HG03469 (cell line): ENCODE measurements at regions not wholly inside any gene's neighbourhood (a gene's known extent, or its start where the extent isn't known, plus 50 kb on each side); places are given as distances from the start of the nearest gene placed in this dataset.

Source experiments
- ATAC-seq: cut with Tn5 transposase; IDR thresholded peaks from one replicate; pipeline ENCODE4 v1.9.1; 2021; ENCODE audit warnings: mild to moderate bottlenecking, moderate library complexity, moderate number of reproducible peaks; ENCODE audit not compliant: unreplicated experiment

GRCh38 chr4:31573554-31573953, 853.4 kb downstream of the PCDH7 start:
- ATAC-seq: no peak

- no peak for ATAC-seq
Measured at GRCh38 chr4:31575504-31575903, 855.3 kb downstream of the PCDH7 start.

DNA sequence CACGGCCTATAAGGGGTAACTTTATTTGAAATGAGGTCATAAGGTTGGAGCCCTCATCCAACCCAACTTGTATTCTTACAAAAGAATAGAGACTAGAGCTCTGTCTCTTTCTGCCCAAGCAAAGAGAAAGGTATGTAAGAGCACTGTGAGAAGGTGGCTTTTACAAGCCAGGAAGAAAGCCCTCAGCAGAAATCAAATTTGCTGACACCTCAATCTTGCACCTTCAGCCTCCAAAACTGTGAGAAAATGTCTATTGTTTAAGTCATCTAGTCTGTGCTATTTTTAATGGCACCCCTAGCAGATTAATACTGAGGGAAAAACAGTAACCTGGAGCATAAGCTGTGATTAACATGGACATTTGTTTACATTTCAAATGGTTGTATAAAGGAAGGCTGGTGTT, 860.7 kb downstream of the PCDH7 start:
- ATAC-seq: no peak

- ATAC-seq: no peak
Measured at GRCh38 chr4:31585503-31585902, 865.3 kb downstream of the PCDH7 start.

GRCh38 chr4:31592293-31592692, 872.1 kb downstream of the PCDH7 start:
- ATAC-seq: no peak

DNA sequence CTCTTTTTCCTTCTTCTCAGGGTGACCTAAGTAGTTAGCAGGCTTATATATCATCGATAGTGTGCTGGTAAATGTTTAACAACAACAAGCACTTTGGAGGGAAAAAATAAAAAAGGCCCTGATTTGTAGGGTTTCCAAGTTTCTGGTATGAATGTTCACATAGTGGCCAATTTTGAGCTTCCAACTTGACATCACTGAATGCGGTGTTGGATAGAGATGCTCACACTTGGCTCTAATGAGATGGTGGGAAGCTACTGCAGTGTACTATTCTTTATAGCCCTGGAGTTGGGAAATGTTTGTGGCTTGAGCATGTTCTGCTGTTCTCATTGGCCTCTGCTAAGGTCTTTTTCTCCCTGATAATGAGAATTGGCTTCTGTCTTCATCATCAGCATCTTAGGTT, 875.3 kb downstream of the PCDH7 start:
- no peak for ATAC-seq

DNA sequence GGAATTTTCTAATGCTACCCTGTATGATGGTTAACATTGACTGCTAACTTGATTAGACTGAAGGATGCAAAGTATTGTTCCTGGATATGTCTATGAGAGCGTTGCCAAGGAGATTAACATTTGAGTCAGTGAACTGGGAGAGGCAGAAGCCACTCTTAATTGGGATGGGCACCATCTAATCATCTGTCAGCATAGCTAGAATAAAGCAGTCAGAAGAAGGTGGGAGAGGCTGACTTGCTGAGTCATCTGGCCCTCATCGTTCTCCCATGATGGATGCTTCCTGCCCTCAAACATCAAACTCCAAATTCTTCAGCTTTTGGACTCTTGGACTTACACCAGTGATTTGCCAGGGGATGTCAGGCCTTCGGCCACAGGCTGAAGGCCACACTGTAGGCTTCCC, 878.5 kb downstream of the PCDH7 start:
- ATAC-seq: no peak

DNA sequence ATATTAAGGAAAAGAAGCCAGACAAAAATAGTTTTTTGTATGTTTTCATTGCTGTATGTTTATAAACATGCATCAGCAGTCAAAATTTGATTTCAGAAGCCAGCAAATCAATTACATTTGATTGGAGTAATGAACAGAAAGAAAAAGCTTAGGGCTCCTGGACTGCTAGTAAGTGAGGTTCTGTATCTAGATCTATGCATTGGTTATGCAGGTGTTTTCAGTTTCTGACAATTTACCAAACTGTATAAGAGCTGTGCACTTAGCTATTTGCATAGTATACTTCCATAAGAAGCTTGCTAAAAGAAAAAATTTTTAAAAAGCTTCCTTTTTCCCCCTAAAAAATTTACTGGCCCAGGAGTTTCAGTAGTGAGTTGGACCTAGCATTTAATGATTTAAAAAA, 881.6 kb downstream of the PCDH7 start:
- ATAC-seq: no peak

GRCh38 chr4:31613946-31614623, 893.9 kb downstream of the PCDH7 start:
- ATAC-seq: no peak

DNA sequence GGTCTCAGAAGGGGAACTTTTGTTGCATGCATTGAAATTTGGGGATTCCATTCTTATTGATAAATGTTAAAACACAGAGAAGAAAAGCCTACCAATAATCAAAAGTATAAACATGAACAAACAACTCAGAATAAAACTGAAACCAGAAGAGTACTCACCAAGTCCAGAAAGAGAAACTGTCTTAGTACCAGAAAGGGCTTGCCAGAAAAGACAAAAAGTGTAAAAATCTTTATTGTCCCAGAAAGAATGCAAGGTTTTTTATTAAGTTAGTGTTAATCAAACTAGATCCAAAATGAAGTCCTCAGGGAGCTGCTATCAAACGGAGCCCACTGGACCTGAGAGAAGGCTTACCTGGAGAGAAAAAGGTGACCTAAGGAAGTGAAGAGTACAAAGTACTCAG, 897.5 kb downstream of the PCDH7 start:
- ATAC-seq: no peak

DNA sequence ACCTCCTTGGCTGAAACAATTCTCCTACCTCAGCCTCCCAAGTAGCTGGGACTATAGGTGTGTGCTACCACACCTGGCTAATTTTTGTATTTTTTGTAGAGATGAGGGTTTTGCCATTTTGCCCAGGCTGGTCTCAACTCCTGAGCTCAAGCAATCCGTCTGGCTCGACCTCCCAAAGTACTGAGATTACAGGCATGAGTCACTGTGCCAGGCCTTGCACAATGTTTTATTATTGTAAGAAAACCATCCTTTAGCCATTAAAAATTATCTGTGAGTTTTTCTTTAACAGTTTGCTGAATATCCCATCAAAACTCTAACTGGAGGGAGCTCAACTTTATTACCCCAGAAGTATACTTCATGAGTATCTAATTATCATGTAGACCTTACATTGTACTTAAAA, 900.3 kb downstream of the PCDH7 start:
- no peak for ATAC-seq

DNA sequence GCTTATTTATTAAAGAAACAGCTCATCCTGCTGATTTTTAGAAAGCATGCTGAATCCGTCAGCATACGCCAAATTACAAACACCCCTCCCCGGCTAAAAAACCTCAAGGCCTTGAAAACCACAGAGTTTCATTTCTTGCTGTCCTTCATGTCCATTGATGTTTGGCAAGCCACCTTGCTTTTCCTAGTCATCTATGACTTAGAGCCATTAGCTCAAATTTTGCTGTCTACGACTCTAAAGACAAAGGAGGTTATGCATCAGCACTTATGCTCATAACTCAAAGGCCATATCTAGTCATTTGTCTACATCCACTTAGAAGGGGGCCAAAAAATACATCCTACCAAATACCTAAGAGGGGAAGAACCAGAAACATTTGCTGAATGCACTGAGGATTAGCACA, 925.1 kb downstream of the PCDH7 start:
- ATAC-seq: no peak

GRCh38 chr4:31647786-31648185, 927.6 kb downstream of the PCDH7 start:
- ATAC-seq: no peak

DNA sequence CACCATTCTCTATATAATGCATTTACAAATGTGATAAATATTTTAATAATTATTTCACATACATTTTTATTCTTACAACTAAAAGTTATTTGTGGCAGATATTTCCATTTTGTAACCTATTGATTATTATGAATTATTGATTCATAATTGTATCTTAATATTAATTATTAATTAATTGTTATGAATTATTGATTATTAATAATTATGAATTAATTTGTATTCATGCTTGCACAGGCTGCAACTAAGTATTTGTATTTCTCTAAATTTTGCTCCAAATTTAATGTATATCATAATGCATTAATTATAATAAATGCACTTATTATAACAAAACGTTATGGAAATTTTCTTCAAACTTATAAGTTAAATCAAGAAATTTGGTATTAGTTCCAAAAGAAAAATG, 929.7 kb downstream of the PCDH7 start:
- no peak for ATAC-seq

DNA sequence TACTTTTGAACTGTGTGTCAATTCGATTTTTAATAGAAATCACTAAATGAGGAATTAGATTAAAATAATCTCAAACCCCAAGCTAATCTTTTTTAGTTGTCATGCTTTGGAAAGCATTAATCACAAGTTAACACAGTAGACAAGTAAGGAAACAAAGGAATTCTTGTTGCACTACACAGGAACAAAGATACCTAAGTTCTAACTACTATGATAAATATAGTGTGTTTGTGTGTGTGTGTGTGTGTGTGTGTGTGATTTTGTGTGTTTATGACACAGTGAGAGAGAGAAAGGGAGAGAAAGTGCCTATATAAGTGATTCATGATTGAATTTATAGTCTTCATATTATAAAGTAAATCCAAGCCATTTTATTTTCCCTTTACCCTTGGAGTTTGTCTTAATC, 931.4 kb downstream of the PCDH7 start:
- ATAC-seq: no peak

- no peak for ATAC-seq
Measured at GRCh38 chr4:31655328-31655727, 935.2 kb downstream of the PCDH7 start.

GRCh38 chr4:31657859-31658570, 937.8 kb downstream of the PCDH7 start:
- no peak for ATAC-seq

DNA sequence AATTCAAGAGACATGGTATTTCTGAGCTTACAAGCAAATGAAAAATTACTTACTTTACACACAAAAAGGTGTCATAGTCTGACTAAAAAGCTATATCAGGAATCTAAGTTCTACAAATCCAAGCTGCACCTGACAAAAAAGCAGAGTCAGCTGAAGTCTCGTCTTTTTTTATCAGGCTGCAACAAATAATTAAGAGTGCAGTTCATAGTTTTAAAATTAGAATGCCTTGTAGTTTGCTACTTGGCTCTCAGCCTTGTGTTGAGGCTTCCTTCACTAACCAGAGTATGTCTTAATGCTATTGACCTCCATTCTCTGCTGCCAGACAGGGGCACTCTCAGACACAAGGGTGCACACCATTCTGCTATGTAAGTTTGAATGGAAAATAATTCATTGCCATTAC, 940.7 kb downstream of the PCDH7 start:
- no peak for ATAC-seq

DNA sequence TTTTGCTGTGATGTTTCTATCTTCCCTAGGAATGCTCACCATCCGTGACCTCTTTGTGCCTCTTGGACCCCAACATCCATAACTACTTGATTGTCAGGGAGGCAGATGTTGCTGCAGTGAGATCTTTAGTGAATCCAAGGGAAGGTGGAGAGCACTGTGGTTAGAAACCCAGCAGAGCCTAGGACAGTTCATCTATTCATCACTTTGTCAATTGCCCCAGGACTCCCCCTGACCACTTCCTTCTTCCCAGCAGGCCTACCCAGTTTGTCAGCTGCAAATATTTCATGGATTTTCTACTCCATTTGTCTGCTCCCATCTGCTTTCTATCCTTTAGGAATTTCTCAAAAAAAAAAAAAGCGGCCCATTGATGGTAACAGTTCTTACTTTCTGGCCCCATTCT, 942.8 kb downstream of the PCDH7 start:
- ATAC-seq: no peak

- no peak for ATAC-seq
Measured at GRCh38 chr4:31667686-31668085, 947.5 kb downstream of the PCDH7 start.

DNA sequence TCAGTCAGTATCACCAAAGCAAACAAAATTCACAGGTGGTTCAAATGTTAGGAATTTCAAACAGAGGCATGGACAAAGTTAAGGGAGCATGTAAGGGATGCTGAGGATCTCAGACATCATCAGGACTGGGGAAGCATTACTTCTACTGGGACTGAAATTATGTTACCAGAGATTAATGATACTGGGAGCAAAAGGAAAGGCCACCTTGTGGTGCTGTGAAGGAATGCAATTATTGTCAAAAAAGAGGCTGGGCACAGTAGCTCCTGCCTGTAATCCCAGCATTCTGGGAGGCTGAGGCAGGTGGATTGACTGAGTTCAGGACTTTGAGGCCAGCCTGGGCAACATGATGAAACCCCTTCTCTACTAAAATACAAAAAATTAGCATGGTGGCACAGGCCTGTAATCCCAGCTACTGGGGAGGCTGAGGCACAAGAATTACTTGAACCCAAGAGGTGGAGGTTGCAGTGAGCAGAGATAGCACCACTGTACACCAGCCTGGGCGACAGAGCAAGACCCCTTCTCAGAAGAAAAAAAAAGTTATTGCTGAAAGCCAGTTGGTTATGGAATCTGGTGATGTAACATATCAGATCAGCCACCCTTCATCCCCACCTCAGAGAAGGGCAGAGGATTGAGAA, 954.3 kb downstream of the PCDH7 start:
- no peak for ATAC-seq

DNA sequence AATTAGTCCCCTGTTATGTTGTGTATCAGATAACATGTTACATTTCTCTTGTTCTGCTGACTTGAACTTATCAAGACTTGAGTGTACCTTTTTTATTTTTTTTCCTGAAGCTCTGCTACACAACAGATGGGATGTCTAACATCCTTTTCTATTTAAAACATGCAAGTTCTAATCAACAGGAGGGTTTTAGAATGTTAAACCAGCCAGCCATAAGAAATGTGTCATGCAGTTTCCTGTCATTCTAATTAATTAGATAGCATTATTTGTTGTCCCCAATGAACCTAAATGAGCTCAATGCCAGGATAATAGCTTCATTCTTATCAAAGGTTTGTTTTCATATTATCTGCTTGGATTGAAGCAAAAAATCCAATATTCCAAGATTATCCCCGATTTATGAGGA, 958.2 kb downstream of the PCDH7 start:
- no peak for ATAC-seq
